CD14-positive monocyte (primary cell): ENCODE measurements at regions not wholly inside any gene's neighbourhood (a gene's known extent, or its start where the extent isn't known, plus 50 kb on each side); places are given as distances from the start of the nearest gene placed in this dataset.

Experiments
- DNase-seq, 3 donors: peaks; one replicate each; pipeline ENCODE4 v3.0.0-alpha.2; 2011 to 2022
- H2AFZ ChIP-seq: 2 replicates; pipeline ENCODE4 v1.6.0; 2012; ENCODE audit warnings: mild to moderate bottlenecking, low read depth, low read length, inconsistent platforms; ENCODE audit not compliant: insufficient read depth, poor library complexity, severe bottlenecking
- H3K27ac ChIP-seq, 2 donors: 1 replicate in 1 of 2; 2 replicates in 1 of 2; pipeline ENCODE4 v1.5.1; 2012 to 2013; ENCODE audit warnings: low read length in 2 of 2, control low read depth in 1 of 2, inconsistent platforms in 1 of 2, low read depth in 1 of 2, mild to moderate bottlenecking in 1 of 2
- H3K27me3 ChIP-seq, 2 donors: one replicate each; pipeline versions ENCODE4 v1.6.0 to v1.6.1; 2011 to 2013; ENCODE audit warnings: low read length in 2 of 2; ENCODE audit not compliant: control insufficient read depth in 2 of 2, insufficient read depth in 2 of 2
- H3K36me3 ChIP-seq, 2 donors: replicated peaks in 1 of 2; 1 replicate in 1 of 2; 2 replicates in 1 of 2; pipeline versions ENCODE4 v1.5.1 to v1.6.1; 2012 to 2013; ENCODE audit warnings: low read length in 2 of 2, control low read depth in 1 of 2, inconsistent platforms in 1 of 2, mild to moderate bottlenecking in 1 of 2; ENCODE audit not compliant: insufficient read depth in 2 of 2, control insufficient read depth in 1 of 2
- H3K4me1 ChIP-seq, 2 donors: 1 replicate in 1 of 2; 2 replicates in 1 of 2; pipeline versions ENCODE4 v1.5.1 to v1.6.1; 2012 to 2013; ENCODE audit warnings: low read length in 2 of 2, control low read depth in 1 of 2, inconsistent platforms in 1 of 2, mild to moderate bottlenecking in 1 of 2, moderate library complexity in 1 of 2; ENCODE audit not compliant: insufficient read depth in 2 of 2, control insufficient read depth in 1 of 2
- H3K4me2 ChIP-seq: replicated peaks from 2 replicates; pipeline ENCODE3; 2012; ENCODE audit warnings: low read length, moderate library complexity, mild to moderate bottlenecking; ENCODE audit not compliant: poor library complexity, severe bottlenecking; ENCODE audit errors: extremely low read depth
- H3K4me3 ChIP-seq, 3 experiments: fragments of 200-600 bp in 1 of 3; sonication (generic) in 1 of 3; replicated peaks in 1 of 3; 1 replicate in 2 of 3; 2 replicates in 1 of 3; pipeline ENCODE4 v1.5.1; 2011 to 2013; ENCODE audit warnings: low read length in 3 of 3, mild to moderate bottlenecking in 3 of 3, control low read depth in 2 of 3, low read depth in 2 of 3, inconsistent platforms in 1 of 3, moderate library complexity in 1 of 3
- H3K79me2 ChIP-seq: 2 replicates; pipeline ENCODE4 v1.6.0; 2012; ENCODE audit warnings: mild to moderate bottlenecking, control low read depth, inconsistent platforms, low read length, moderate library complexity; ENCODE audit not compliant: insufficient read depth
- H3K9ac ChIP-seq: 2 replicates; pipeline ENCODE4 v1.6.0; 2017; ENCODE audit warnings: low read length, mild to moderate bottlenecking; ENCODE audit not compliant: insufficient read depth, poor library complexity, severe bottlenecking
- H3K9me3 ChIP-seq, 2 donors: replicated peaks in 1 of 2; 1 replicate in 1 of 2; 2 replicates in 1 of 2; pipeline versions ENCODE4 v1.5.1 to v1.6.1; 2012 to 2013; ENCODE audit warnings: low read length in 2 of 2, control low read depth in 1 of 2; ENCODE audit not compliant: control insufficient read depth in 1 of 2, insufficient read depth in 1 of 2
- H4K20me1 ChIP-seq: 2 replicates; pipeline ENCODE4 v1.6.0; 2012; ENCODE audit warnings: mild to moderate bottlenecking, low read length, control low read depth, moderate library complexity; ENCODE audit not compliant: insufficient read depth
- H3K27ac Mint-ChIP-seq, 7 donors: one replicate each; pipeline ENCODE4 v1.8.0; 2020; ENCODE audit warnings: mild to moderate bottlenecking in 7 of 7, mixed read lengths in 7 of 7, moderate library complexity in 6 of 7, inconsistent platforms in 2 of 7
- H3K27me3 Mint-ChIP-seq, 3 donors: one replicate each; pipeline ENCODE4 v1.8.0; 2021 to 2022; ENCODE audit warnings: low read depth in 3 of 3, mild to moderate bottlenecking in 3 of 3, mixed read lengths in 3 of 3, moderate library complexity in 3 of 3, inconsistent platforms in 1 of 3
- H3K36me3 Mint-ChIP-seq, 2 donors: one replicate each; pipeline ENCODE4 v1.8.0; 2020; ENCODE audit warnings: mixed read lengths in 2 of 2, inconsistent platforms in 1 of 2, mild to moderate bottlenecking in 1 of 2
- H3K4me1 Mint-ChIP-seq: one replicate; pipeline ENCODE4 v1.8.0; 2020; ENCODE audit warnings: mild to moderate bottlenecking, mixed read lengths
- H3K4me3 Mint-ChIP-seq, 2 donors: one replicate each; pipeline ENCODE4 v1.8.0; 2020; ENCODE audit warnings: mild to moderate bottlenecking in 2 of 2, mixed read lengths in 2 of 2, moderate library complexity in 1 of 2
- H3K9me3 Mint-ChIP-seq, 7 donors: one replicate each; pipeline ENCODE4 v1.8.0; 2020 to 2022; ENCODE audit warnings: mixed read lengths in 7 of 7, mild to moderate bottlenecking in 6 of 7, moderate library complexity in 6 of 7, inconsistent platforms in 2 of 7
- WGBS: methylation state at CpG from one replicate; pipeline ENCODE4 v1.1.5; 2013; ENCODE audit warnings: missing lambda C conversion rate; ENCODE audit not compliant: insufficient coverage; 5-methylcytosine and 5-hydroxymethylcytosine counted together
- intact Hi-C, 2 donors: fragments of 100-400 bp; cut with micrococcal nuclease; formaldehyde crosslinking; loops; one replicate each; pipeline versions ENCODE4 v1.15.0 to v1.15.1; 2023
- TF ChIP-seq, protein P1 (sequence below): fragments of 200-600 bp; IDR thresholded peaks from one replicate; pipeline ENCODE4 v1.8.0; 2022; ENCODE audit warnings: antibody characterized with exemption, mild to moderate bottlenecking

DNA sequence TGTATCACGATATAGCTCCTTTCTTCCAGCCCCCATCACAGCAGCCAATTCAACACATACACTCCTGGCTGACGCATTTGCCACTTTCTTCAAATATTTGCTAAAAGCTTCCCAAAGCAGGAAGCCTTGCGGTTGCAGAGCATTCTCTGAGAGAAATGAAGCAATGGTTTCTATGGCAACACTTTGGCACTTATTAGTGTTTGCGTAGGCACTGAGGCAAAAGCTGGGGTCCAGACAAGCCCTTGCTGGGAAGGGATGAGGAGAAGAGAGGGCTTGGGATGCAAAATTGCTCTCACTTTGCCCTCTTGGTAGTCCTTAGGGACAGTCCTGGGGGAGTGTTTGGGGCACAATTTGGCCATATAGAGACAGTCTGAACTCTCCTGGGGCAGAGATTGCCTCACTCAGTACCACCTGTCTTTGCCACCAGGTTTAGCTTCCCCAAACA is 55.0 kb upstream of the PAK3 start:
- Mint-ChIP-seq H3K36me3 (no peaks in the 10 kb centered on the region), H3K27me3 (peaks cover 6 to 21% (median 10%) of the 10 kb centered on the region in 3 donors), H3K4me3 (no peak overlapping the region), H3K4me1 (peaks cover 15% of the 10 kb centered on the region), H3K9me3 (peaks cover 0 to 1% (median 0%) of the 10 kb centered on the region in 7 donors), H3K27ac (peak overlapping the region; percentile 30 to 73 (median 48))
- peak; percentile 23 to 66 (median 45) for DNase-seq
- no peak overlapping the region for H3K27ac ChIP-seq
- H4K20me1 ChIP-seq, result no peaks in the 10 kb centered on the region
- H3K36me3 ChIP-seq, result no peaks in the 10 kb centered on the region
- no peak overlapping the region for H2AFZ ChIP-seq
- H3K4me1 ChIP-seq, result peaks cover 9 to 13% of the 10 kb centered on the region in 2 donors
- peak overlapping the region in 1 of 3 experiments; percentile 10 for H3K4me3 ChIP-seq
- no peak overlapping the region for H3K9ac ChIP-seq
- 13% methylated on average over 3 of the region's 4 CpGs for WGBS
- H3K79me2 ChIP-seq, result no peaks in the 10 kb centered on the region
- peaks cover 4% of the 10 kb centered on the region in 2 donors for H3K27me3 ChIP-seq
- no peaks in the 10 kb centered on the region for H3K9me3 ChIP-seq
- peak overlapping the region; percentile 19 for H3K4me2 ChIP-seq
- TF ChIP-seq, protein P1, sequence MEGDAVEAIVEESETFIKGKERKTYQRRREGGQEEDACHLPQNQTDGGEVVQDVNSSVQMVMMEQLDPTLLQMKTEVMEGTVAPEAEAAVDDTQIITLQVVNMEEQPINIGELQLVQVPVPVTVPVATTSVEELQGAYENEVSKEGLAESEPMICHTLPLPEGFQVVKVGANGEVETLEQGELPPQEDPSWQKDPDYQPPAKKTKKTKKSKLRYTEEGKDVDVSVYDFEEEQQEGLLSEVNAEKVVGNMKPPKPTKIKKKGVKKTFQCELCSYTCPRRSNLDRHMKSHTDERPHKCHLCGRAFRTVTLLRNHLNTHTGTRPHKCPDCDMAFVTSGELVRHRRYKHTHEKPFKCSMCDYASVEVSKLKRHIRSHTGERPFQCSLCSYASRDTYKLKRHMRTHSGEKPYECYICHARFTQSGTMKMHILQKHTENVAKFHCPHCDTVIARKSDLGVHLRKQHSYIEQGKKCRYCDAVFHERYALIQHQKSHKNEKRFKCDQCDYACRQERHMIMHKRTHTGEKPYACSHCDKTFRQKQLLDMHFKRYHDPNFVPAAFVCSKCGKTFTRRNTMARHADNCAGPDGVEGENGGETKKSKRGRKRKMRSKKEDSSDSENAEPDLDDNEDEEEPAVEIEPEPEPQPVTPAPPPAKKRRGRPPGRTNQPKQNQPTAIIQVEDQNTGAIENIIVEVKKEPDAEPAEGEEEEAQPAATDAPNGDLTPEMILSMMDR, result no peak
- intact Hi-C loops, result no loop called here

DNA sequence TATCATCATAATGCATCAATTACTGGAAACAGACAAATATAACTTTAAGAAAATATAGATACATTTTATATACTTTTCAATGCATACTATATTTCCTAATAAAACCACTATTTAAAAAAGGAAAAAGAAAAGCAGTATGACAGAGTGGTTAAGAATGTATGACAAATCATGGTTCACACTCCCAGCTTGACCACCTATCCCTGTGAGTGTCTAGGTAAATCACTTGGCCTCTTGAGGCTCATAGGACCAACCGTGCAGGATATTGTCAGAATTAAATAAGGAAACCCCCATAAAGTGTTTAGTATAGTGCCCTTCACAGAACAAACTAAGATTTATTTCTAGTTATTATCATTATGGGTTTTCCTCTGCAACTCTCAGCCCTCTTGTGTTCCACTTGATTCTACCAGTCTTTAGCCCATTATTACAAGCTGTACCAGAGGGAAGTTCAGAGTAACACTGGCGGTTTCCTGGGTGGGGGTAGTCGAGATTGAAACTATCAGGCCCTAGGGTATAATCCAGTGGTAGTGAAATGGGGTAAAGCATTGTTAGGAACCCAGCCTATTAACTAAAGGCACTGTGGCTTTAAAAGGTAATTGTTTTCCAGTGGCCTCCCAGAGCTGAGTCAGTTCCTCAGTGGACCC is 55.5 kb upstream of the PAK3 start:
- Mint-ChIP-seq H3K4me3 (no peak overlapping the region), H3K27ac (peak overlapping the region; percentile 37 to 70 (median 49))

More for the DNA sequence above, 55.5 kb upstream of the PAK3 start:
- Histone ChIP-seq H3K4me3 (peak overlapping the region in 1 of 3 experiments; percentile 10), H4K20me1 (no peaks in the 10 kb centered on the region), H3K27me3 (peaks cover 4% of the 10 kb centered on the region in 2 donors), H3K79me2 (no peaks in the 10 kb centered on the region), H3K9me3 (no peaks in the 10 kb centered on the region), H3K4me2 (peak overlapping the region; percentile 19), H3K27ac (no peak overlapping the region), H3K4me1 (peaks cover 9 to 13% of the 10 kb centered on the region in 2 donors), H3K36me3 (no peaks in the 10 kb centered on the region), H3K9ac (no peak overlapping the region), H2AFZ (no peak overlapping the region)
- DNase-seq, result no peak
- Mint-ChIP-seq H3K36me3 (no peaks in the 10 kb centered on the region), H3K9me3 (peaks cover 0 to 1% (median 0%) of the 10 kb centered on the region in 7 donors), H3K4me1 (peaks cover 15% of the 10 kb centered on the region), H3K27me3 (peaks cover 5 to 19% (median 7%) of the 10 kb centered on the region in 3 donors)
- TF ChIP-seq, protein P1, result no peak
- intact Hi-C loops, result no loop called here
- WGBS, result no CpG with 5 or more reads among the region's 3 CpGs
